ENCODE measurements at regions not wholly inside any gene's neighbourhood (a gene's known extent, or its start where the extent isn't known, plus 50 kb on each side); places are given as distances from the start of the nearest gene placed in this dataset.

DNA sequence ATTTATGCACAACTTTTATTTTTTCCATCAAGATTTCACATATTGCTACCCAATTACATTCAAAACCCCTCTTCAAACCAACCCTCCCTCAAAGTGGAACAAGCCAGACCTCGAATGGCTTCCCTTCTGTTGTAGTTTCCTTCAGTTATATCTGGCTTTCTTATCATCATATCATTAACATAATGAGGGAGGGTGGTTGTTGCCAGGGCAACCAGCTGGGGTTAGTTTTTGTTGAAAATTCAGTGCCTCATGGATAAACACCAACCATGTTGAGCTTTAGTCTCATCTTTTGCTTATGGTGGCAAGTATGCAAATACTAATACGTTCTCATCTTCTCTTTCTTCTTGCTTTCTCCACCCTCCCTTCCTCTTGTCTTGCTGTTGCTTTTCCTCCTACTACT, 359.7 kb downstream of the CDH11 start:
- TF ChIP-seq, protein P1, sequence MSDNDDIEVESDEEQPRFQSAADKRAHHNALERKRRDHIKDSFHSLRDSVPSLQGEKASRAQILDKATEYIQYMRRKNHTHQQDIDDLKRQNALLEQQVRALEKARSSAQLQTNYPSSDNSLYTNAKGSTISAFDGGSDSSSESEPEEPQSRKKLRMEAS (IDR thresholded peaks at IDR 0.05; ENCODE audit: low read depth, low read length) = no peak
- no peak for TF ChIP-seq POLR2A (IDR thresholded peaks at IDR 0.05; ENCODE audit: extremely low read depth, insufficient read length)
- no peak for TF ChIP-seq MYC (IDR thresholded peaks at IDR 0.05; ENCODE audit: low read depth, low read length)
- TF ChIP-seq, protein P2, sequence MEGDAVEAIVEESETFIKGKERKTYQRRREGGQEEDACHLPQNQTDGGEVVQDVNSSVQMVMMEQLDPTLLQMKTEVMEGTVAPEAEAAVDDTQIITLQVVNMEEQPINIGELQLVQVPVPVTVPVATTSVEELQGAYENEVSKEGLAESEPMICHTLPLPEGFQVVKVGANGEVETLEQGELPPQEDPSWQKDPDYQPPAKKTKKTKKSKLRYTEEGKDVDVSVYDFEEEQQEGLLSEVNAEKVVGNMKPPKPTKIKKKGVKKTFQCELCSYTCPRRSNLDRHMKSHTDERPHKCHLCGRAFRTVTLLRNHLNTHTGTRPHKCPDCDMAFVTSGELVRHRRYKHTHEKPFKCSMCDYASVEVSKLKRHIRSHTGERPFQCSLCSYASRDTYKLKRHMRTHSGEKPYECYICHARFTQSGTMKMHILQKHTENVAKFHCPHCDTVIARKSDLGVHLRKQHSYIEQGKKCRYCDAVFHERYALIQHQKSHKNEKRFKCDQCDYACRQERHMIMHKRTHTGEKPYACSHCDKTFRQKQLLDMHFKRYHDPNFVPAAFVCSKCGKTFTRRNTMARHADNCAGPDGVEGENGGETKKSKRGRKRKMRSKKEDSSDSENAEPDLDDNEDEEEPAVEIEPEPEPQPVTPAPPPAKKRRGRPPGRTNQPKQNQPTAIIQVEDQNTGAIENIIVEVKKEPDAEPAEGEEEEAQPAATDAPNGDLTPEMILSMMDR (IDR thresholded peaks at IDR 0.05; ENCODE audit: low read depth, low read length) = no peak
- DNase-seq (ENCODE audit: low read depth) = no peak
- H3K4me3 ChIP-seq (ENCODE audit: low read depth, low read length) = no peak overlapping the region

DNA sequence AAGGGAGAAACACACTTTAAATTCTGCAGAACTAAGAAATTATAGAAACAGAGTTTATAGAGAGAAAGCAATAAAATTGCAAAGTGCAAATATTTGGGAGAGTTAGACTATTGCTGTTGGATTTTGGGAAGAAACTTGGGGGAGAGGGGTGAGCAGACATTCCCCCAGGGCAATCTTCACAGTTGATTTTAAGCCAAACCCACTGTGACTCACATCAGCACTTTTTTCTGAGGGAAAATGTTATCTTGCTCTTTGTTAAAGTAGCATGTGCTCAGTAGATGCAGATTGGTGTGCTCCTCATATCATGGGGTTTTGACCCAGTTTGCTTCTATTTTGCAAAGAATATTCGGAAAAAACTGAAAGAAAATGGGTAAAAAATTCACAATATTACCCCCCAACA, 367.6 kb downstream of the CDH11 start:
- no peak overlapping the region for H3K4me3 ChIP-seq (ENCODE audit: low read depth, low read length)
- no peak for TF ChIP-seq POLR2A (IDR thresholded peaks at IDR 0.05; ENCODE audit: extremely low read depth, insufficient read length)
- no peak for DNase-seq (ENCODE audit: low read depth)

DNA sequence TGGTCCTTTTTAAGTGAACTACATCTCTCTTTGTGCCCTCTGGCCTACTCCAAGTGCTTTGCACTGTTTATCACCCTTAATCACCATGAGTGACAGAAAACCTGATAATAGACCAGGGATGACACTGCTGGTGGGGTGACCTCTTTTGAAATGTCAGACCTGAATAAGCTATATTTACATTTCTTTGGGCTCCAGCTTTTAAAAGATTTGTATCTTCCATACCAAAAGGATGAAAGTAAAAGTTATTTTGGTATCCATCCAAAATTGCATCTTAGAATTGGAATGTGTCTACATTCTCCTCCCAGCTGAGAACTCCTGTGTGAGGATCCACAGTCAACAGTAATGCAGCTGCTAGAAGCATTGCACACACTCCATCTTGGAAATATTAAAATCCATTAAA, 370.0 kb downstream of the CDH11 start:
- H3K4me3 ChIP-seq (ENCODE audit: low read depth, low read length) = no peak overlapping the region
- TF ChIP-seq, protein P1 (IDR thresholded peaks at IDR 0.05; ENCODE audit: low read depth, low read length) = no peak
- TF ChIP-seq POLR2A (IDR thresholded peaks at IDR 0.05; ENCODE audit: extremely low read depth, insufficient read length) (no peak), MYC (IDR thresholded peaks at IDR 0.05; ENCODE audit: low read depth, low read length) (no peak)
- TF ChIP-seq, protein P2 (IDR thresholded peaks at IDR 0.05; ENCODE audit: low read depth, low read length) = no peak
- no peak for DNase-seq (ENCODE audit: low read depth)

DNA sequence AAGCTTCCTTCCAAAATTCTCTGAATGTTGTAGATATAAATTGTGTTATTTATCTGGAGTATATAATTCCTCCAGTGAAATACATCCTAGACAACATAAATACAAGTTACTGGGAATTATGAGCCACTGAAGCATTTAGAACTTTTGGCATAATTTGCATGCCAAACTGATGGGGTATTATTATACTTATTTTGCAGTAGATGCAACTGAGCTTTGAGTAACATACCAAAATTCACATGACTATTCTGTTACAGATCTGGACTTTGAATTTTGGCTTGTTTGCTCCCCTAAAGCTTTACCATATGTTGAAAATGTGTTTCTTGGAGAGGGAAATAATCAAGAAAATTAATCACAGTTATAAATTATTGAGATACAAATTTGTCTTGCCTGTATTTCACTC, 372.5 kb downstream of the CDH11 start:
- TF ChIP-seq, protein P2 (IDR thresholded peaks at IDR 0.05; ENCODE audit: low read depth, low read length) = no peak
- TF ChIP-seq, protein P1 (IDR thresholded peaks at IDR 0.05; ENCODE audit: low read depth, low read length) = no peak
- no peak for TF ChIP-seq POLR2A (IDR thresholded peaks at IDR 0.05; ENCODE audit: extremely low read depth, insufficient read length)
- TF ChIP-seq MYC (IDR thresholded peaks at IDR 0.05; ENCODE audit: low read depth, low read length) = no peak
- no peak overlapping the region for H3K4me3 ChIP-seq (ENCODE audit: low read depth, low read length)
- no peak for DNase-seq (ENCODE audit: low read depth)

DNA sequence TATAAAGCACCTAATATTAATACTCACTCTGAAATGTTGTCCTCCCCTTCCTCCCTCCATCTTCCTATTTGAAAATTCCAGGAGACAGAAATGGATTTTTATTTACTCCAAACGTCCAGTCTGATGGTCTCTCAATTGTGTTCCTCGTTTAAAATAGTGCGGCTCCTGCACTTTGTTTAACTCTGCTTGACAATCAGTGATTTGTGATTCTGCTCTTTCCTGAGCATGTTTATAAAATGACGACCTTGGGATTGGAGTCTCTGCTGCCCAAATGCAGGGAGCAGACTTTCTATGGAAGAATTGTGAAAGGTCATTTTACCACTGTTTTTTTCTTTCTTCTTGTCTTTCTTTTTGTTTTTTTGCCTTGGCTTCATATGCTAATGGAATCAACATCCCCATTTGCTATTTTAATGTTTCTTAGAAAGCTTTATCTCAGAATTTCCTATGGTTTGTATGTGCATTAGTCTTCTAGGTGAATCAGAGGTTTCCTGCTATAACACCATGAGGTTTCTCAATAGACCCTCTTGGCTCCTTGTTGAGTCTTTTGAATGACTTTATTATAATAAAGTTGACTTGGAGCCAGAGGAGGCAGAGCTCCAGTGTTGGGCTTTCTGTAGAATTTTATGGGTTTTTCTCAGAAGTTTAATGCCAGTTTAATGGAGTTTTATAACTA, 376.5 kb downstream of the CDH11 start:
- H3K4me3 ChIP-seq (ENCODE audit: low read depth, low read length) = no peak overlapping the region
- DNase-seq (ENCODE audit: low read depth) = no peak
- TF ChIP-seq, protein P1 (IDR thresholded peaks at IDR 0.05; ENCODE audit: low read depth, low read length) = no peak
- no peak for TF ChIP-seq POLR2A (IDR thresholded peaks at IDR 0.05; ENCODE audit: extremely low read depth, insufficient read length)
- TF ChIP-seq, protein P2 (IDR thresholded peaks at IDR 0.05; ENCODE audit: low read depth, low read length) = no peak
- no peak for TF ChIP-seq MYC (IDR thresholded peaks at IDR 0.05; ENCODE audit: low read depth, low read length)

DNA sequence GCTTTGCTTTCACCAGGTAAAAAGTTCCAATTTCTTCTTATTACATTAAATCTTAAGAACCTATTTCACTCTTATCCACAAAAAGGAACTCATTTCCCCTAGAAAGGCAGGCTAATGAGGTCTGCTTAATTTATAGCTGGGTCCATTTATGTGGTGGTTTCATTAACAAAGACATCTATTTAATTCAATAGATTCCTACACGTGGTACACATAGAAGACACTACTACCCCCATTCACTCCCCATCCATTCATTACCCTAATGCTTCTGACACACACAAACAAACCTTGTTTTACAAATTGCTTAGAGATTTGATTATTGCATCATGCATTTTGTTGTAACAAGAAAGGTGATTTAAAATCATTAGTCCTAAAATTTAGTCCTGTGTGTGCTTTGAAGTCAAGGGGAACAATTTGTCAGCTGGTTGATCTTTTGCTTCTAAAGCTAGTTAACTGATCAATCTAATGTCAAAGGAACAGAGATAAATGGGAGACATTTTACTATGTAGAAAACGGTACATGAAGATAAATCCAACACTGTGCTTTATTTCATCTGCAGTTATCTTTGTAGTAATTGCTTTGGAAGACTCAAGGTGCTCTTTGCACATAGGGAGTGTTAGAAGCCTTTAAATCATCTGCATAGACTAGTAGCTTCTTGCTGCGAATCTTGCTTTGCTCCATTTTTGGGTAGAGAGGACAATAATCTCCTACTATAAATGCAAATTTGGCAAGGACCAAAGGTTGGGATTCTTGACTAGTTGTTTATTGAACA, 379.2 kb downstream of the CDH11 start:
- no peak for DNase-seq (ENCODE audit: low read depth)
- no peak overlapping the region for H3K4me3 ChIP-seq (ENCODE audit: low read depth, low read length)
- no peak for TF ChIP-seq MYC (IDR thresholded peaks at IDR 0.05; ENCODE audit: low read depth, low read length)
- TF ChIP-seq, protein P2 (IDR thresholded peaks at IDR 0.05; ENCODE audit: low read depth, low read length) = no peak
- TF ChIP-seq, protein P1 (IDR thresholded peaks at IDR 0.05; ENCODE audit: low read depth, low read length) = no peak
- TF ChIP-seq POLR2A (IDR thresholded peaks at IDR 0.05; ENCODE audit: extremely low read depth, insufficient read length) = no peak
